ENCODE measurements at regions not wholly inside any gene's neighbourhood (a gene's known extent, or its start where the extent isn't known, plus 50 kb on each side); places are given as distances from the start of the nearest gene placed in this dataset.
"Not testable (repeated sequence)": the region's sequence is repeated elsewhere in the genome, so short reads cannot be mapped to it uniquely, and the experiment has no call there.

DNA sequence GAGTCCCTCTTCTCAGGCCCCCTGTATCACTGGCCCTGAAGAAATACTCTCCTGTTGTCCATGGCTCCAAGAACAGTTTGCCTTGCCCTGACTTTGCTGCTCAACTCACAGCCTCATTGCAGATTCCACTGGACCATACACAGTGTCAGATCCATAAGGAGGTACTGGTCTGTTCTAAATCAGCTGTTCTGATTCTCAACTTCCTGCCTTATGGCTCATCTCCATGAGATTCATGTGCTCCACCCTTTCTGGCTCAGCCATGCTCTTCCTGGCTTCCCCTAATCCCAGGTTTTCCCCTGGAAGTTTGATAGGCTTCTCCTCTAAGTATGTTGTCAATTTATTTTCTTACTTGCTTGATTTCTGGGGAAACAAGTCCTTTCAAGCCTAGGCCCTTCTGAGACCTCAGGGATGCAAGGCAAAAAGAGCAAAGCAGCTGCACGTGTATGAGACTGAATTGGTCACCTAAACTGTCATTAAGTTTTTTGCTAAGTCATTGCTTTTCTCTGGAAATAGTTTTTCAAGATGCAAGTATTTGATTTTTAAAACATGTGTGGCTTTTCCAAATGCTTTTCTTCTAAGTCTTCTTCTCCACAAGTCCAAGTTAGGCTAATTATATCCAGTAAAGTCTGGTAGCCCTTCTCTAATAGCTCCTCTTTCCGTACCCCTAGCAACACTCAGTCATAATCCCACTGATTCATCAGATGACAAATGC, 1288.5 kb downstream of the RPIA start:
- H3K27ac ChIP-seq (ENCODE audit: low read depth, low read length); H3K18ac ChIP-seq (ENCODE audit: low read length); H4K8ac ChIP-seq (ENCODE audit: low read depth, low read length); H3K4ac ChIP-seq (ENCODE audit: low read depth, low read length); H2AK5ac ChIP-seq (ENCODE audit: low read length); H3K4me2 ChIP-seq (ENCODE audit: low read length); H3K4me1 ChIP-seq (ENCODE audit: control insufficient read depth, low read depth, low read length); DNase-seq; H2BK15ac ChIP-seq (replicated peaks; ENCODE audit: low read depth); H3K56ac ChIP-seq (ENCODE audit: low read length); H3K79me2 ChIP-seq (ENCODE audit: control insufficient read depth, insufficient read depth, low read length); H3K79me1 ChIP-seq (ENCODE audit: low read length); H4K5ac ChIP-seq (ENCODE audit: low read length); H3K36me3 ChIP-seq (ENCODE audit: control insufficient read depth, insufficient read depth, low read length); H3K9ac ChIP-seq (ENCODE audit: low read length); H3K23ac ChIP-seq (ENCODE audit: low read length); H3K27me3 ChIP-seq (ENCODE audit: insufficient read depth, low read length, poor library complexity); H2BK5ac ChIP-seq (ENCODE audit: low read length); H2BK120ac ChIP-seq (ENCODE audit: low read depth, low read length); H3K4me3 ChIP-seq (ENCODE audit: low read length): not testable (repeated sequence)
- WGBS (ENCODE audit: extremely low coverage, insufficient coverage, low lambda C conversion rate): no CpG with 5 or more reads among the region's 2 CpGs

DNA sequence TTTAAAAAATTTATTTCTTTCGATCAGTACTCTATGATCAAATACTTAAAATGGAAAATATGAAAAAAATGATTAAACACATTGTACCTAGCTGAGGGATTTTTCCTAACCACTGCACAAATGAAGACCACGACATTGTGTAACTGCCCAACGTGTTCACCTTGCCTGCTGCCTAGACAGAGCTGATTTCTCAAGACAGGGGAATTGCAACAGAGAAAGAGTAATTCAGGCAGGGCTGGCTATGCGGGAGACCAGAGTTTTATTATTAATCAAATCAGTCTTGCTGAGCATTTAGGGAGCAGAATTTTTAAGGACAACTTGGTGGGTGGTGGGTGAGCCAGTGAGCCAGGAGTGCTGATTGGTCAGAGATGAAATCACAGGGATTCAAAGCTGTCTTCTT, 1290.8 kb downstream of the RPIA start:
- H3K4me3 ChIP-seq (ENCODE audit: low read length); H3K79me1 ChIP-seq (ENCODE audit: low read length); H3K79me2 ChIP-seq (ENCODE audit: control insufficient read depth, insufficient read depth, low read length); H3K27ac ChIP-seq (ENCODE audit: low read depth, low read length); H2BK15ac ChIP-seq (replicated peaks; ENCODE audit: low read depth); H3K27me3 ChIP-seq (ENCODE audit: insufficient read depth, low read length, poor library complexity); H4K8ac ChIP-seq (ENCODE audit: low read depth, low read length); H3K56ac ChIP-seq (ENCODE audit: low read length); H3K4me1 ChIP-seq (ENCODE audit: control insufficient read depth, low read depth, low read length); H4K5ac ChIP-seq (ENCODE audit: low read length); H3K36me3 ChIP-seq (ENCODE audit: control insufficient read depth, insufficient read depth, low read length); H3K9ac ChIP-seq (ENCODE audit: low read length); H2BK5ac ChIP-seq (ENCODE audit: low read length); H3K4me2 ChIP-seq (ENCODE audit: low read length); H3K18ac ChIP-seq (ENCODE audit: low read length); H3K23ac ChIP-seq (ENCODE audit: low read length); H2BK120ac ChIP-seq (ENCODE audit: low read depth, low read length); H3K4ac ChIP-seq (ENCODE audit: low read depth, low read length); DNase-seq; H2AK5ac ChIP-seq (ENCODE audit: low read length): not testable (repeated sequence)
- WGBS (ENCODE audit: extremely low coverage, insufficient coverage, low lambda C conversion rate): no CpG with 5 or more reads among the region's 4 CpGs

DNA sequence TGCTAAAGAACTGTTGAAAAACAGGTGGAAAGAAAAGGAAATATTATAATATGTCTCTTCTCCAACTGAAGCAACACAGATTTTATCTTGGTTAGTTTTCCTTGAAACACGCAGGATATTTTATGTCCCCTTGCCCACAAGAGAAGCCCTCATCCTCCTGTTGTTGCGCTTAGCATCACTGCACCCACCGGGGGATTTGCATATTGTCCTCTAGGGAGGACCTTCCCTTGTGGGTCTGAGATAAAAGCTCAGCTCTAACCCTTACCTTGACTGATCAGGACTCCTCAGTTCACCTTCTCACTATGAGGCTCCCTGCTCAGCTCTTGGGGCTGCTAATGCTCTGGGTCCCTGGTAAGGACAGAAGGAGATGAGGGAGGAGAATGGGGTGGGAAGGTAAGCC, 1294.2 kb downstream of the RPIA start:
- not testable (repeated sequence) for H3K4me1 ChIP-seq (ENCODE audit: control insufficient read depth, low read depth, low read length); H3K79me1 ChIP-seq (ENCODE audit: low read length); H2AK5ac ChIP-seq (ENCODE audit: low read length); H3K27me3 ChIP-seq (ENCODE audit: insufficient read depth, low read length, poor library complexity); H3K18ac ChIP-seq (ENCODE audit: low read length); DNase-seq; H3K27ac ChIP-seq (ENCODE audit: low read depth, low read length); H4K5ac ChIP-seq (ENCODE audit: low read length); H3K9ac ChIP-seq (ENCODE audit: low read length); H2BK120ac ChIP-seq (ENCODE audit: low read depth, low read length); H3K4ac ChIP-seq (ENCODE audit: low read depth, low read length); H2BK5ac ChIP-seq (ENCODE audit: low read length); H3K4me3 ChIP-seq (ENCODE audit: low read length); H3K36me3 ChIP-seq (ENCODE audit: control insufficient read depth, insufficient read depth, low read length); H3K79me2 ChIP-seq (ENCODE audit: control insufficient read depth, insufficient read depth, low read length); H3K56ac ChIP-seq (ENCODE audit: low read length); H4K8ac ChIP-seq (ENCODE audit: low read depth, low read length); H2BK15ac ChIP-seq (replicated peaks; ENCODE audit: low read depth); H3K4me2 ChIP-seq (ENCODE audit: low read length); H3K23ac ChIP-seq (ENCODE audit: low read length)
- WGBS (ENCODE audit: extremely low coverage, insufficient coverage, low lambda C conversion rate): no CpG with 5 or more reads among the region's 3 CpGs

DNA sequence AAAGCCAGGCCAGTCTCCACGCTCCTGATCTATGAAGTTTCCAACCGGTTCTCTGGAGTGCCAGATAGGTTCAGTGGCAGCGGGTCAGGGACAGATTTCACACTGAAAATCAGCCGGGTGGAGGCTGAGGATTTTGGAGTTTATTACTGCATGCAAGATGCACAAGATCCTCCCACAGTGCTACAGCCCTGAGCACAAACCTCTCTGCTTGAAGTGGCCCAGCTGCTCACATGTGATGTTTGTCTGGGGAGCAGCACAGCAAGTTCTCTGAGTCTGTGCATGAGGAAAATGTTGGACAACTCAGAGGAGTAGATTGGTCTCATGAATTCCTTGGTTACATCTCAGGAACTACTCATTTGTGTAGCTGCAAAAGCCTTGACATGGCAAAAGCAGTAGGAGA, 1295.1 kb downstream of the RPIA start:
- H3K23ac ChIP-seq (ENCODE audit: low read length); H4K5ac ChIP-seq (ENCODE audit: low read length); H3K79me2 ChIP-seq (ENCODE audit: control insufficient read depth, insufficient read depth, low read length); H2BK120ac ChIP-seq (ENCODE audit: low read depth, low read length); H3K27me3 ChIP-seq (ENCODE audit: insufficient read depth, low read length, poor library complexity); H3K4ac ChIP-seq (ENCODE audit: low read depth, low read length); H4K8ac ChIP-seq (ENCODE audit: low read depth, low read length); H2BK5ac ChIP-seq (ENCODE audit: low read length); H3K9ac ChIP-seq (ENCODE audit: low read length); H3K36me3 ChIP-seq (ENCODE audit: control insufficient read depth, insufficient read depth, low read length); H3K4me2 ChIP-seq (ENCODE audit: low read length); H3K56ac ChIP-seq (ENCODE audit: low read length); H3K18ac ChIP-seq (ENCODE audit: low read length); H2BK15ac ChIP-seq (replicated peaks; ENCODE audit: low read depth); H2AK5ac ChIP-seq (ENCODE audit: low read length); H3K27ac ChIP-seq (ENCODE audit: low read depth, low read length); H3K4me3 ChIP-seq (ENCODE audit: low read length); DNase-seq; H3K79me1 ChIP-seq (ENCODE audit: low read length); H3K4me1 ChIP-seq (ENCODE audit: control insufficient read depth, low read depth, low read length): not testable (repeated sequence)
- WGBS (ENCODE audit: extremely low coverage, insufficient coverage, low lambda C conversion rate): no CpG with 5 or more reads among the region's 4 CpGs

DNA sequence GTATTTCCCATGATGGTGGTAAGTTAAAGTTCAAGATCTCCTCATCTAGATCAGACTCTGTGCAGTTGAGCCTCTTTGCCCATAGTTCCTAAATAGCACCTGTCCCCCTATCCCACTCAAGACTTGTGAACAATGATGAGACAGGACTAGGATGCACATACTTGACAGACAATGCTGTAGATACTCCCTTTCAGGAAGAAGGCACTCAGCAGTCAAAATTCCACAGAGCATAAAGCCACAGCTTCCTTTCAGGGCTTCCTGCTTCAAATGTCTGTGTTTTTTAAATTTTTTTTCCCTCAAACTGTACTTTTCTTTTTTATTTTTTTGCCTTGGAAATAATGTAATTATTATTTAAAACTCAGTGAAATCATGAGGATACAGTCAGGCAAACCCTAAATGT, 1305.3 kb downstream of the RPIA start:
- H3K4me2 ChIP-seq (ENCODE audit: low read length); H3K79me1 ChIP-seq (ENCODE audit: low read length); H3K18ac ChIP-seq (ENCODE audit: low read length); H3K4me1 ChIP-seq (ENCODE audit: control insufficient read depth, low read depth, low read length); H3K23ac ChIP-seq (ENCODE audit: low read length); H4K5ac ChIP-seq (ENCODE audit: low read length); H2BK5ac ChIP-seq (ENCODE audit: low read length); H3K79me2 ChIP-seq (ENCODE audit: control insufficient read depth, insufficient read depth, low read length); H3K9ac ChIP-seq (ENCODE audit: low read length); H3K56ac ChIP-seq (ENCODE audit: low read length); H2BK120ac ChIP-seq (ENCODE audit: low read depth, low read length); H3K4ac ChIP-seq (ENCODE audit: low read depth, low read length); H3K27me3 ChIP-seq (ENCODE audit: insufficient read depth, low read length, poor library complexity); DNase-seq; H3K36me3 ChIP-seq (ENCODE audit: control insufficient read depth, insufficient read depth, low read length); H2BK15ac ChIP-seq (replicated peaks; ENCODE audit: low read depth); H2AK5ac ChIP-seq (ENCODE audit: low read length); H4K8ac ChIP-seq (ENCODE audit: low read depth, low read length); H3K27ac ChIP-seq (ENCODE audit: low read depth, low read length); H3K4me3 ChIP-seq (ENCODE audit: low read length): not testable (repeated sequence)

DNA sequence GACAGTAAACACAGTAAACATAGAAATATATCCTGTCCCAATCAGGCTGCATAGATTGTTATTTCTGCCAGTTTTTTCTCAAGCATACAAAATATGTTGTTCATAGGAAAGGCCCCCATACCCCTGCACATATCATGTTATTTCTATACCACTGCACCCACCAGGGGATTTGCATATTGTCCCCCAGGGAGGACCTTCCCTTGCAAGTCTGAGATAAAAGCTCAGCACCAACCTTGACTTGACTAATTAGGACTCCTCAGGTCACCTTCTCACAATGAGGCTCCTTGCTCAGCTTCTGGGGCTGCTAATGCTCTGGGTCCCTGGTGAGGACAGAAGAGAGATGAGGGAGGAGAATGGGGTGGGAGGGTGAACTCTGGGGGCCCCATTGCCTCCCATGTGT, 1313.1 kb downstream of the RPIA start:
- H4K5ac ChIP-seq (ENCODE audit: low read length); H3K56ac ChIP-seq (ENCODE audit: low read length); DNase-seq; H3K27ac ChIP-seq (ENCODE audit: low read depth, low read length); H3K4me2 ChIP-seq (ENCODE audit: low read length); H2BK5ac ChIP-seq (ENCODE audit: low read length); H3K79me2 ChIP-seq (ENCODE audit: control insufficient read depth, insufficient read depth, low read length); H3K4ac ChIP-seq (ENCODE audit: low read depth, low read length); H2AK5ac ChIP-seq (ENCODE audit: low read length); H2BK15ac ChIP-seq (replicated peaks; ENCODE audit: low read depth); H3K36me3 ChIP-seq (ENCODE audit: control insufficient read depth, insufficient read depth, low read length); H3K23ac ChIP-seq (ENCODE audit: low read length); H4K8ac ChIP-seq (ENCODE audit: low read depth, low read length); H3K9ac ChIP-seq (ENCODE audit: low read length); H3K4me3 ChIP-seq (ENCODE audit: low read length); H3K79me1 ChIP-seq (ENCODE audit: low read length); H3K18ac ChIP-seq (ENCODE audit: low read length); H3K27me3 ChIP-seq (ENCODE audit: insufficient read depth, low read length, poor library complexity); H2BK120ac ChIP-seq (ENCODE audit: low read depth, low read length); H3K4me1 ChIP-seq (ENCODE audit: control insufficient read depth, low read depth, low read length): not testable (repeated sequence)

Measured in mesendoderm (in vitro differentiated cells).